Thoracic aorta (tissue), 2 donors: ENCODE measurements at regions not wholly inside any gene's neighbourhood (a gene's known extent, or its start where the extent isn't known, plus 50 kb on each side); places are given as distances from the start of the nearest gene placed in this dataset.

ENCODE experiments used
- ATAC-seq: fragments of 150-250 bp; one replicate; pipeline ENCODE4 v1.8.0; 2017; ENCODE audit warnings: low read depth; ENCODE audit not compliant: insufficient number of reproducible peaks, low FRiP score
- DNase-seq: peaks from one replicate; pipeline ENCODE4 v3.0.0-alpha.2; 2020; ENCODE audit warnings: low spot score
- H3K27ac ChIP-seq, 2 donors: fragments of 200-600 bp; sonication (generic); 1 replicate in 1 of 2; 2 replicates in 1 of 2; pipeline ENCODE4 v1.5.1; 2016; ENCODE audit warnings: mild to moderate bottlenecking in 2 of 2, moderate library complexity in 2 of 2
- H3K27me3 ChIP-seq: fragments of 200-600 bp; sonication (generic); replicated peaks from 2 replicates; pipeline ENCODE4 v1.6.0; 2016; ENCODE audit warnings: mild to moderate bottlenecking; ENCODE audit not compliant: insufficient read depth
- H3K36me3 ChIP-seq: fragments of 200-600 bp; sonication (generic); one replicate; pipeline ENCODE4 v1.5.1; 2016
- H3K4me1 ChIP-seq, 2 donors: fragments of 200-600 bp; sonication (generic); 1 replicate in 1 of 2; 2 replicates in 1 of 2; pipeline versions ENCODE4 v1.5.1 to v1.6.0; 2016; ENCODE audit warnings: low read depth in 2 of 2, mild to moderate bottlenecking in 1 of 2; ENCODE audit not compliant: control insufficient read depth in 1 of 2
- H3K4me3 ChIP-seq: fragments of 200-600 bp; sonication (generic); 2 replicates; pipeline ENCODE4 v1.5.1; 2016; ENCODE audit warnings: mild to moderate bottlenecking
- H3K9me3 ChIP-seq: fragments of 200-600 bp; sonication (generic); 2 replicates; pipeline ENCODE4 v1.5.1; 2016
- CTCF ChIP-seq: fragments of 200-600 bp; sonication (generic); IDR thresholded peaks from one replicate; pipeline ENCODE4 v1.5.1; 2019; ENCODE audit warnings: antibody characterized with exemption

- Histone ChIP-seq H3K4me1 (no peaks in the 10 kb centered on the region), H3K9me3 (no peaks in the 10 kb centered on the region), H3K27ac (no peak overlapping the region), H3K36me3 (no peaks in the 10 kb centered on the region), H3K4me3 (no peak overlapping the region), H3K27me3 (no peaks in the 10 kb centered on the region)
- DNase-seq: no peak
- ATAC-seq: no peak
- TF ChIP-seq CTCF: no peak
Measured at GRCh38 chr4:28241021-28241420, 1380.4 kb downstream of the STIM2 start.

GRCh38 chr4:28247805-28248204 is 1387.2 kb downstream of the STIM2 start:
- H3K27ac ChIP-seq: no peak overlapping the region
- ATAC-seq (no peak), DNase-seq (no peak)
- H3K9me3 ChIP-seq: no peaks in the 10 kb centered on the region
- H3K36me3 ChIP-seq: no peaks in the 10 kb centered on the region
- H3K27me3 ChIP-seq: no peaks in the 10 kb centered on the region
- no peak overlapping the region for H3K4me3 ChIP-seq
- no peaks in the 10 kb centered on the region for H3K4me1 ChIP-seq
- TF ChIP-seq CTCF: no peak

GRCh38 chr4:28248269-28248668 is 1387.6 kb downstream of the STIM2 start:
- TF ChIP-seq CTCF: no peak
- Histone ChIP-seq H3K36me3 (no peaks in the 10 kb centered on the region), H3K4me3 (no peak overlapping the region), H3K27ac (no peak overlapping the region), H3K4me1 (no peaks in the 10 kb centered on the region), H3K9me3 (no peaks in the 10 kb centered on the region), H3K27me3 (no peaks in the 10 kb centered on the region)
- DNase-seq (no peak), ATAC-seq (no peak)

GRCh38 chr4:28250646-28251045 is 1390.0 kb downstream of the STIM2 start:
- no peaks in the 10 kb centered on the region for H3K4me1 ChIP-seq
- DNase-seq (no peak), ATAC-seq (no peak)
- H3K4me3 ChIP-seq: no peak overlapping the region
- TF ChIP-seq CTCF: no peak
- no peak overlapping the region for H3K27ac ChIP-seq
- no peaks in the 10 kb centered on the region for H3K27me3 ChIP-seq
- no peaks in the 10 kb centered on the region for H3K36me3 ChIP-seq
- H3K9me3 ChIP-seq: no peaks in the 10 kb centered on the region

GRCh38 chr4:28251831-28252230 is 1391.2 kb downstream of the STIM2 start:
- no peaks in the 10 kb centered on the region for H3K9me3 ChIP-seq

More at GRCh38 chr4:28251831-28252230, 1391.2 kb downstream of the STIM2 start:
- no peak overlapping the region for H3K27ac ChIP-seq
- no peaks in the 10 kb centered on the region for H3K4me1 ChIP-seq
- no peaks in the 10 kb centered on the region for H3K27me3 ChIP-seq
- H3K4me3 ChIP-seq: no peak overlapping the region
- ATAC-seq (no peak), DNase-seq (no peak)
- no peaks in the 10 kb centered on the region for H3K36me3 ChIP-seq
- no peak for TF ChIP-seq CTCF
